Stimulated activated CD8-positive, alpha-beta memory T cell treated with anti-CD3 and anti-CD28 coated beads, Interleukin-4, amount 100 ng/mL, for 4 hours (primary cell): ENCODE measurements at regions not wholly inside any gene's neighbourhood (a gene's known extent, or its start where the extent isn't known, plus 50 kb on each side); places are given as distances from the start of the nearest gene placed in this dataset.
"Not testable (repeated sequence)": the region's sequence is repeated elsewhere in the genome, so short reads cannot be mapped to it uniquely, and the experiment has no call there.

Experiments
- DNase-seq, 2 donors: peaks; one replicate each; pipeline ENCODE4 v3.0.0-alpha.2; 2020; ENCODE audit warnings: low read depth in 2 of 2, low spot score in 1 of 2

GRCh38 chr10:128573281-128573845 is 447.1 kb upstream of the MKI67 start:
- no peak for DNase-seq

GRCh38 chr10:128573986-128574385 is 447.8 kb upstream of the MKI67 start:
- DNase-seq: no peak

GRCh38 chr10:128574581-128575210 is 448.5 kb upstream of the MKI67 start:
- no peak for DNase-seq

- DNase-seq: no peak
Measured at GRCh38 chr10:128575761-128576160, 449.5 kb upstream of the MKI67 start.

GRCh38 chr10:128576336-128576735 is 450.1 kb upstream of the MKI67 start:
- DNase-seq: no peak

GRCh38 chr10:128576943-128577670 is 450.9 kb upstream of the MKI67 start:
- no peak for DNase-seq

- DNase-seq: no peak
Measured at GRCh38 chr10:128577958-128578750, 451.9 kb upstream of the MKI67 start.

GRCh38 chr10:128578766-128579165 is 452.5 kb upstream of the MKI67 start:
- no peak for DNase-seq

GRCh38 chr10:128579280-128579865 is 453.1 kb upstream of the MKI67 start:
- no peak for DNase-seq

- no peak for DNase-seq
Measured at GRCh38 chr10:128579901-128580300, 453.7 kb upstream of the MKI67 start.

GRCh38 chr10:128583125-128583524 is 456.9 kb upstream of the MKI67 start:
- not testable (repeated sequence) for DNase-seq

- not testable (repeated sequence) for DNase-seq
Measured at GRCh38 chr10:128586599-128586998, 460.4 kb upstream of the MKI67 start.

- no peak for DNase-seq
Measured at GRCh38 chr10:128587689-128588088, 461.5 kb upstream of the MKI67 start.

- DNase-seq: no peak
Measured at GRCh38 chr10:128588402-128588801, 462.2 kb upstream of the MKI67 start.

GRCh38 chr10:128594688-128595087 is 468.5 kb upstream of the MKI67 start:
- no peak for DNase-seq

- no peak for DNase-seq
Measured at GRCh38 chr10:128596906-128597305, 470.7 kb upstream of the MKI67 start.

GRCh38 chr10:128599030-128599429 is 472.8 kb upstream of the MKI67 start:
- no peak for DNase-seq

GRCh38 chr10:128599538-128599937 is 473.3 kb upstream of the MKI67 start:
- DNase-seq: no peak

GRCh38 chr10:128602183-128602582 is 476.0 kb upstream of the MKI67 start:
- DNase-seq: no peak

- no peak for DNase-seq
Measured at GRCh38 chr10:128604025-128604424, 477.8 kb upstream of the MKI67 start.

GRCh38 chr10:128605180-128605579 is 479.0 kb upstream of the MKI67 start:
- no peak for DNase-seq
